RCC 7860 (cell line): ENCODE measurements at regions not wholly inside any gene's neighbourhood (a gene's known extent, or its start where the extent isn't known, plus 50 kb on each side); places are given as distances from the start of the nearest gene placed in this dataset.

Experiments used
- DNase-seq: peaks from one replicate; pipeline ENCODE4 v3.0.0-alpha.2; 2015; ENCODE audit warnings: low spot score
- FAIRE-seq: peaks from 2 replicates; lab custom pipeline; 2012; peaks lifted over from hg19 to GRCh38; lab: Jason Lieb, UNC

DNA sequence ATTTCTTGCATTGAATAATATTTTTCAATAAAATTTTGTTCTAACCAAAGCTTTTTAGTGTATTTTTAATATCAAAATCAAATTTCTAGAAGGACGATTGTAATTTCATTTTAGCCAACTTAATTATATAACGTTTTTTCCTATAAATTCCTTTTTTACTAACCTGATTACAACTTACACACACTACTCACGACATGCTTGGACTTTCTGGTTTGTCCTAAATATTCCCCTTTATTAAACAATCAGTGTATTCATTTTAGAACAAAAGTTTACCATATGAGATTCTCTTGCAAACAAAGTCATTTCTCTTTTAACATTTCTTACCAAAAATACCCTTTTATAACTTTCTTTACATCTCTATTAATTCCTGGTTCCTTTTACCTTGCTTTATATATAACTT lies 173.7 kb downstream of the PWWP3B start:
- FAIRE-seq: peak; percentile 2
- no peak for DNase-seq

DNA sequence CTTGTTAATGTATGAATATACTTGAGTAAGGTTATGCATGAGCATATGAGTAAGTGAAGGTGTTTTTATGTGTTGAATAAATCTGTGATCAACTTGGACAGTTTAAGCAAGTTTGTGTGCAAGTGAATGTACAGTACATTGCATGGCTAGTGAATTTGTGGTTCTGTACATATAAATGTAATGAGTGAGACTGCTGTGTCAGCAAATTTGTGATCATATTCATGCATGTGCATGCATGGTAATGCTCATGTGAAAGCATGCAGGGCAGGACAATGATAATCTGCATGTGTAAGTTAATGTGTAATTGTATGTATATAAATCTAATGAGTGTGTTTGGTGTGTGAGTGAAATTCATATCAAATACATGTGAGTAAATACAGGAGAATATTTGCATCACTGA lies 188.5 kb downstream of the PWWP3B start:
- no peak for FAIRE-seq
- DNase-seq: no peak

DNA sequence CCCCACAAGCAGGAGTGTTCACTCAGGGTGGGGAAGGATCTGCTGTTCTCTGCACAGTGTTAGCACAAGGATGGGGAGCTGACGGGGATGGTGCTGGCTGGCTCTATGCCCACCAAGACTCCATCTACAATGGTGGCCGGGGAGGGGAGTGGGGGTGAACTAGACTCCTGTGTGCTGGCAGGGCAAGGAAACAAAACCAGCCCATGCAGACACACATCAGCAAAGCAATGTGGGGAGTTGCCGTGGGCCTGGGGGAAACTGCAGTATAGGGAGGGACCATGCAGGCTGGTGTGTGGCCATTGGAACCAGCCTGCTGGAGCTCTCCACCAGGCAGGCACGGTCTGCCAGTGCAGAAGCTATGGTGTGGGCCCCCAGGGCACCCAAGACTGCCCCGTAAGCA lies 195.1 kb downstream of the PWWP3B start:
- FAIRE-seq: no peak

DNA sequence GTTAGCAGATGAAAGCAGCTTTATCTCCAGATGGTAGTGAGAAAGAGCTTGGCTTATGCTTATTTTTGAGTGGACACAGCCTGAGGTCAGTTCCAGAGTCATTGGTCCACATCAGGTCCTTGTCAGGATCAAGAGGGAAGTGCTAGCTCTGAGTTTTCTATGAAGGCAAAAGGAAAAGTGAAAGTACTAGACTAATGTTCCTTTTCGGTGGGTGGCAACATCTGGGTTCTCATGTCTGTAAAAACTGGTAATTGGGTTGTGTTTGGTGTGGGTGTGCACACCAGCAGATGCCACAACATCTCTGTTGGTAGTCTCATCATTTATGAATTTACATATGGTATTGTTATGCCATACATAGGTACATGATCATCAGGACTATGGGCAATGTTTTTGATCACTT lies 210.5 kb downstream of the PWWP3B start:
- FAIRE-seq: no peak
- DNase-seq: no peak

More for the DNA sequence above, 195.1 kb downstream of the PWWP3B start:
- no peak for DNase-seq

DNA sequence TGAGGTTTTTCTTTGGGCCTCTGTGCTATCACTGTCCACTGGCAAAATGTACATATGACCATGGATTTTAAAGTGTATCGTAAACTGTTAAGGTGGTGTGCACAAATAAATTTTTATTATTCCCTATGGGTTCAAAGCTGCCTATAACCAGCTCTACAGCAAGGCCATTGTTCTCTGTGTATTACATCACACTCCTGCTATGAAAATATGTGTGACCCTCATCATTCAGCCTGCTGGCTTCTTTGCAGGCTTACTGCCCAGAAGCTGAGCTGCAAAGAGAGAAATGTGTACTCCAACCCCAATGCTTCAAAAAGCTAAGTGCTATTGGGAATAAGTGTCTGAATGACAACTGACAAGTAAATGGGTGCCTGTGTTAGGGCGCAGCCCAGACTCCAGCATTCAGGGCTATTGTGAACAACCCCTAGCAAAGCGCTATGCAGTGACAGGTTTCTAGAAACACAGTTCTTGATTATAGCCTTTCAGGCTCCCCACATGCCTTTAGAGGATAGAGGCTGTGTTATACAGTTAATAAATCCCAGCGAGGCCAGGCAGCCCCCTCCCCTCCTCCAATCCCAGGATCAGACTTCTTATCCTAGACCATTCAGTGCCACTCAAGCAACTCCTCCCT lies 220.4 kb upstream of the RADX start:
- FAIRE-seq: no peak
- DNase-seq: no peak

DNA sequence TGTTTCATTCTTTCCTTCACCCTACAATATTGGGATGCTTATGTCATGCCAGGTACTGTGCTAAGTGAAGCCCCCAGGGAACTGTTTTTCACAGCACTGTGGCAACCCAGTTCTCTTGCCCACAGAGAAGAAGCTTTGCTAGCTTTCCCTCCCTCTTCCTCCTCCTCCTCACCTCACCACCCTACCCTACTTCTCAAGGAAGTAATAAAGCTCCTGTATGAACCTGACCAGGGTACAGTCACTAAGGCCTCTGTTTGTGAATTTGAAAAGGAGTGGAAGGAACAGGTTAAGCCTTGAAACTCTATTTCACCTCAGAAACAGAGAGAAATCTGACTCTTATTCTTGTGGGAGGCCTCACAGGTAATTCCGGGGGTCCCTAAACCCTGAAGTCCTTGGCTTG lies 219.4 kb upstream of the RADX start:
- no peak for FAIRE-seq

DNA sequence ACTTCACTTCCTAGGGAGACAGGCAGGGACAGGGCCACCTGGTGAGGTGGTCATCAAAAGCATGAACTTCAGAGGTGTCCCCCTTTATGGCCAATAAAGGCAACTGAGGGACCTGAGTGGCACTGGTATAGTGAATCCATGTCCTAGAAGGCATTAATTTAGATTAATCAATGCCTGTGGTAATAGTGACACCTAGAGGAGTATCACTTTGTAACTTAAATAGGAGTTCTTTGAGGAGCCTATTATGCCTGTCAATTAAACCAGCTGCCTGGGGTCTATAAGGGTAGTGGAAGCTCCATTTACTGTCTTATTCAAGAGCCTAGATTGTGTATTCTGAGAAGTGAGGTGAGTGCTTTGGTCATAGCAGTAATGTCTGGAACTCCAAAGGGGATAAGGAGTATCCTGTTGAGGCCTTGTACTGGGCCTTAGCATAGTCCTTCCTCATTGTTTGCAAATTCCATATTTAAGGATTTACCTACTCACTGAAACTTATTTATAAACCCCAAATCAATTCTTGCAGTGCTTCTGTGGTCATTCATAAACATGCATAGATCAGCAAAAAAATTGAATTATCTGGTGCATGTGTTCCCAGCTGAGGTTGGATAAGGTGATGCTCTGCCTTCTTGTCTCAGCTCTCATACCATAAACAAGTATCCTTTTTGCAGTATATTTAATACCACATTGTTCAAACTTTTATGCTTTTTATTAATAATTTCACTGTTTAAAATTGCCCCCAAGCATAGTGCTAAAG lies 213.8 kb upstream of the RADX start:
- DNase-seq: no peak
- no peak for FAIRE-seq

More for the DNA sequence above, 219.4 kb upstream of the RADX start:
- no peak for DNase-seq

DNA sequence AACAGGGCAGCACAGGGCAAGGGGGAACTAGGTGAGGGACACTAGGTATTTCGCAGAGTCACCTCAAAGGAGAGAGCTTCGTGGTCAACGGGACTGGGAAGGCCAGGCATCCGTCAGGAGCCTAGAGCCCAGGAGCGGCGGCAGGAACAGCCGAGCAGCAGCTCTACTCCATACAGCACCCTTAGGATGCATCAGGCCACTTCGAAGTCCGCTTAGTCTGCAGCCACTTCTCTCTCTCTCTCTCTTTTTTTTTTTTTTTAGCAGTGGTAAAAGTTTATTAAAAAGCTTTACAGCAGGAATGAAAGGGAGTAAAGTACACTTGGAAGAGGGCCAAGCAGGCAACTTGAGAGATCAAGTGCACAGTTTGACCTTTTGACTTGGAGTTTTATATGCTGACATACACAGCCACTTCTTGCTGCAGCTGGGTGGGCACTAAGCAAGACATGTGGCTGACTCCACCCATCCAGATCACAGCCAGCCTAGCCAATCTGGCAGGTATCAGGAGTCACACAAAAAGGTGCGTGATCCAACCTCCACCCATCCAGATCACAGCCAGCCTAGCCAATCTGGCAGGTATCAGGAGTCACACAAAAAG lies 209.7 kb upstream of the RADX start:
- DNase-seq (no peak), FAIRE-seq (no peak)

DNA sequence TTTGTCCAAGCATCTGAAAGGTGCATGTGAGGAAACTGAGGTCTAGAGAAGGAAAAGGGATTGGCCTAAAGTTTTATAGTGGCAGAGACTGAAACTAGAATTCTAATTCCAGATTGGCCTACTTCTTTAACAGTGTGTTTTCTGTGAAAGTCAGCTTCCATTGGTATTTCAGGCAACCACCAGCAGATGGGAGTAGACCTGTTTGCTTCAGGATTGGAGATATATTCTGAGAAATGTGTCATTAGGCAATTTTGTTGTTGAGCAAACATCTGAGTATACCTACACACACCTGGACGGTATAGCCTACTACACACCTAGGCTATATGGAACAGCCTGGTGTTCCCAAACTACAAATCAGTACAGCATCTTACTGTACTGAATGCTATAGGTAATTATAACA lies 207.3 kb upstream of the RADX start:
- no peak for DNase-seq
- no peak for FAIRE-seq

DNA sequence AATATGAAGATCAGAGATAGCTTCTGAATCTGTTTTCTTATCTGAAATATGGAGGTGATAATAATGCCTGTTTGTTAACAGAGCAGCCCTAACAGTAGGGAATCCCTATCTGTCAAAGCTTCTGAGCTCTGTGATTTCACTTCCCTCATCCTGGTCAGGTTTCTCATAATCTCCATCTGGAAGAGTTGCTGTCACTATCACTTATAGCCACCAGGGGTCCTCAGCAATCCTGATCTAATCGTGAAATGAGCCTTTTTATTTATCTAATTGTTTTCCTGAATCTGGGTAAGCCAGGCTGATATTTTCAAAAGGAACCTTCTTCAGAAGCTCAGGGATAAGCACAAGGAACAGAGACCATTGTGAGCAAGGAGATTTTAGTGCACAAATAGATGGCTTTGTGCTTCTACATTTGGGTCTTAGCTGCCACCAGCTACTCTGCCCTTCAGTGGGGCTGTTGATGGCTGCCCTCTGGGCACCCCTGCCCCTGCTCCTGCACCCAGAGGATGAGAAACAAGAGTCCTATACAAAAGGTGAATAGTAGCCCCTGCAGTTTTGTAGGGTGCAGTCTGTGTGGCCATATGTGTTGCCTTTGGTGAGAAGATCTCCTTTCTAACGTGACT lies 196.4 kb upstream of the RADX start:
- no peak for DNase-seq
- FAIRE-seq: peak; percentile 46

DNA sequence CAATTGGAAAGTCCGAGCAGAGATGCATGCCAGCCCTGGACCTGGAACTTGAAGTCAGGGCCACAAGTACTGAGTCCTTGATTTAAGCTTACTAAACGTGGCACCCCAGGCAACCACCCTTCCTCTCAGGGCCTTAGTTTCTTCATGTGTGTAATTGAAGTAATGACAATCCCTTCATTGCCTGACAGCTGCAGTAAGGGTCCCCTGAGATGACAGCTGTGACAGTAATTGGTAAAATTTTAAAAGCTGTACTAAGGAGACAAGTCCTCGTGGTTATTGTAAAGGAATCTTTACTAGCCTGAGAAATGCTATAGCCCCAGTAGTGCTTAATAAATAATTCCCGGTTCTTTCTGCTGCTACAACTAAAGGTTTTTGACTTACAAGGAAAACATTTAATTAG lies 175.1 kb upstream of the RADX start:
- FAIRE-seq (no peak), DNase-seq (no peak)

DNA sequence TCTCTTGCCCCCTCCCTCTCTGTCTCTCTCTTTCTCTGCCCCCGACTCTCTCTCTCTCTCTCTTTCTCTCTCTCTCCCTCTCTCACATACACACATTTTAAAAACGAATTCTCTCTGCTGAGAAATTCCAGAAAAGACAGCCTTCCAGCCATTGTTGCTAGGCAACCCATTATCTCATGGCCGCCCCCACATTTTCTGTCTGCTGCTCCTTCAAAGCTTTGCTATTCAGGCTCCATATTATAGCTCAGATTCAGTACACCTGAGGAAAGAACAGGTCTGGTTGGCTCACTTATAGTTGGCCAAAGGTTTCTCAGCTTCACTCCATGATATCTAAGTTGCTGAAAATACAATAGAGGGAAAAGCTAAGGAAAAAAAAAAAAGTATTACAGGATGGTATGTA lies 174.4 kb upstream of the RADX start:
- DNase-seq (no peak), FAIRE-seq (no peak)

DNA sequence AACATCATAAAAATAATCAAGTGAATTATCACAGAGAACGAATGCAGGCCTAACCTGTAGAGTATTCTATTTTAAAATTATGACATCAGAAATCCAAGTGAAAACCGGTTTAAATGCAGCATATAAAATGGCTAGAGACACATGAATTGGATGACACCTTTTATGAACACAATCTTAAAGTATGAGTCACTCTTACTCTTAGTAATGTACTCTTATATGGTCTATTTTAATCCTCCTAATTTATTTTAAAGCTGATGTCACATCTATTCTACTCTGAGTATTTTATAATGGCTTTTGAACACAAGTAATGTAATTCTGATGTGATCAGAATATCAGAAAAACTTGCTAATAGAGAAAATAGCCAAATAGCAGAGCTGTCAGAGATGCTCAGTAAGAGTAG lies 161.4 kb upstream of the RADX start:
- no peak for DNase-seq
- FAIRE-seq: no peak

DNA sequence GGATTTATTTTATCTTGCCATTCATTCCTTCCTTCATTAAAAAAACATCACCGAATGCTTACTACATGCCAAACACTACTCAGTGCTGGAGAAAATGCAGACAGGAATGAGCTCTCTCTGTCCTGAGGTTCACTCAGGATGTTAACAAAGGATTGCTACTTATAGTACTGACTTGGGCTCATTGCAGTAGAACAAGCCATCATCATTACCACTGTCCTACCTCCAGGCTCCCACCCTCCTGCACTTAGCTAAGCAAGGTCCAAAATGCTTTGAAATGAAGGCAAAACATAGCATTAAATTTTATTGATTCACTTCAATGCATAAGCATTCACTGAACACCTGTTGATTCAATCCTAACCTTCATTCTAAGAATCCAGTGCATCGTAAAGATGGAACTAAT lies 159.8 kb upstream of the RADX start:
- FAIRE-seq: no peak
- no peak for DNase-seq

DNA sequence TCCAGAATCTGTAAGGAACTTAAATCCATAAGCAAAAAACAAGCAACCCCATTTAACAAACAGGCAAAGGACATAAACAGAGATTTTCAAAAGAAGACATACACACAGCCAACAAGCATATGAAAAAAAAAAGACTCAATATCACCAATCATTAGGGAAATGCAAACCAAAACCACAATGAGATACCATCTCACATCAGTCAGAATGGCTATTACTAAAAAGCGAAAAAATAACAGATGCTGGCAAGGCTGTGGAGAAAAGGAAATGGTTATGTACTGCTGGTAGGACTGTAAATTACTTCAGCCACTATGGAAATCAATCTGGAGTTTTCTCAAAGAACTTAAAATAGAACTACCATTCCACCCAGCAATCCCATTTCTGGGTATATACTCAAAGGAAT lies 156.8 kb upstream of the RADX start:
- no peak for FAIRE-seq
- DNase-seq: no peak

DNA sequence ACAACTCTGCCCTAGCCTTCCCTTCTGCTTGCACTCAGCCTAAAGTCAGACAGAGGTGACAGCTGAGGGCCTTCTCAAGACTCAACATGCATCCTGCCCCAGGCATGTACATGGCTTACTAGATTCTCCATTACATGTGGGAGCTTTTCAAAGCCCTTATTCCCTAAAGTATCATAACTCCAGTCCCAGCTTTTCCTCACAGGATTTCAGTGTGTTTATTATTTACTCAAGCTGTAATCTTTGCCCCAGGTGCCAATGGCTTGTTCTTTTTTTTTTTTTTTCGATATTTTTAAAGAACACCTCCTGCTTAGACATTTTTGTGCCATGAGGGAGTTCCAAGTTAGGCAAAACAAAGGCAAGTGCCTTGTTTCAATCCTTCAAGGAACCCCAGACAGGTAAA lies 154.0 kb upstream of the RADX start:
- no peak for FAIRE-seq

DNA sequence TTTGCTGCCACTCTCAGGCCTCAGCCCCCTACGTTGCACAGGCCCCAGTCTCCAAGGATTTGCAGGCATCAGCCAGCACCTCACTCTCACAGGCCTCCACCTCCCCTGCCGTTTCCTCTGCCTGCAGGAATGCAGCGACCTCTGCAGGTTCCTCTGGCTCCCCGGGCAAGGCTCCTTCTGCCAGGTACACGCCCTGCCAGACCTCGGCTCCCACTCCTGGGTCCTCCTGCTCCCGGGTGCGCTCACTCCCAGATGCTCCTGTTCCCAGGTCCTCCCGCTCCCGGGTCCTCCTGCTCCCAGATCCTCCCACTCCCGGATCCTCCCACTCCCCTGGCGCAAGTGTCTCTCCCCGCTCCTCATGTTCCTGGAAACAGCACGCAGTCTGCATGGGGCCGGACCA lies 144.4 kb upstream of the RADX start:
- no peak for FAIRE-seq
- DNase-seq: no peak

More for the DNA sequence above, 154.0 kb upstream of the RADX start:
- no peak for DNase-seq

DNA sequence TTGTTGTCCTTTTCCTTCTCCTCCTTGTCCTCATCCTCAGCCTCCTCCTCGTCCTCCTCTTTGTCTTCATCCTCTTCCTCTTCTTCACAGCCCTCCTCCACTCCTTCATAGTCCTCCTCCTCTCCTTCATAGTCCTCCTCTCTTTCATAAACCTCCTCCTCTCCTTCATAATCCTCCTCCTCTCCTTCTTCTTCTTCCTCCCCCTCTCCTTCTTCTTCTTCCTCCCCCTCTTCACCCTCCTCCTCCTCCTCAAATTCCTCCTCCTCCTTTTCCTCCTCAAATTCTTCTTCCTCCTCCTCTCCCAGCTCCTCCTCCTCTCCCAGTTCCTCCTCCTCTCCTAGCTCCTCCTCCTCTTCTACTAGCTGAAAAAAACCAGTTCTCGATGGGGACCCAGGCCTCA lies 143.8 kb upstream of the RADX start:
- FAIRE-seq: no peak
- DNase-seq: no peak

DNA sequence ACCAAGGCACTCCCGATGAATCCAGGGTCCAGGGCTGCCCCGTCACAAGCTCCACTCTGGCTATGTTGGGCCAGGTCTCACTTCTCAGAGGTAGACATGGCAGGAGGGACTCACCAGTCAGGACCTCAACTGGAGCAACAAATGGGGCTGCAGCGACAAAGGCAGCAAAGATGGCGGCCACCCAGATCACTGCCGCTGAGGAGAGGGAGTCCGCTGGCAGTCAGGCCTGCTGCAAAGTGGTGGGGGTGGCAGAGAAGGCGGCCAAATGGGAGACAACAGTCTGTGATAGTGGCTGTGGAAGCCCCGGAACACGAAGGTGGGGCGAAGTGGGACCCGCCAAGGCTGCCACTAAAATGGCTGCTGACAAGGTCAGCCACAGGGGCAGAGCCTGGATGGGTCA lies 143.3 kb upstream of the RADX start:
- no peak for DNase-seq
- FAIRE-seq: no peak

DNA sequence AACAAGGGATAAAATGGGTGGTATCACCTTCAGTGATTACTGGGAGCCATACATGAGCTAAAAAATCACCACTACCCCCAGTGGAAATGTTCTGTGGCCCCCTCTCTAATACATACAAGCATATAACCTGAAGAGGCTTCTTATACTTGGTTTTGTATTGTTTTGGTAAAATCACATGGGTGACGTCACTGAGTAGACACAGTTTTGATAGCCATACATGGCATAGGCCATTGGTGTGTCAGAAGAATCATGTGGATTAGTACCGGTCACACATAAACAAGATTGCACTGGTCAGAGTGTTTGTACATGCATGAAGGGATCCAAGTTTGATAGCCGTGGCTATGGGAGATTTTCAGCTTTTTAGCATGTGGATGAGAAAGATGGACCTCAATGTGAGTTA lies 131.9 kb upstream of the RADX start:
- FAIRE-seq: no peak
- DNase-seq: no peak

DNA sequence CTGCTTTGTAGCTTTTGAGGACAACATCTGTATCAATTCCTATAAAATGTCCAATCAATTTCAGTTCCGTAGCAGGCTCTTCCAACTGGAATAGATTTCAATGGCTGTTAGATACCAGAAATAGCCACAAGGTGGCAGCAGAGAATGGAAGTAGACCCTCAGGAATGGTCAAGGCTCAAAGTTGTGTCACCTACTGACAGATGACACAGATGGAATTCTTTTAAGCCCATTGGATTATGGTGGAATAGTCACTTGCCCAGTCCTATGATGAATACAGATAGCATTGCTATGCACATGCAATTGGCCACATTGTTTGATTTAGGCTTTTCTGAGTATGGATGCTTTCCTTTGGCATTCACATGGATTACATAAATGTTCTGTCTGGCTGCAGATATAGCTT lies 130.4 kb upstream of the RADX start:
- DNase-seq: peak; percentile 37
- FAIRE-seq: peak; percentile 74

DNA sequence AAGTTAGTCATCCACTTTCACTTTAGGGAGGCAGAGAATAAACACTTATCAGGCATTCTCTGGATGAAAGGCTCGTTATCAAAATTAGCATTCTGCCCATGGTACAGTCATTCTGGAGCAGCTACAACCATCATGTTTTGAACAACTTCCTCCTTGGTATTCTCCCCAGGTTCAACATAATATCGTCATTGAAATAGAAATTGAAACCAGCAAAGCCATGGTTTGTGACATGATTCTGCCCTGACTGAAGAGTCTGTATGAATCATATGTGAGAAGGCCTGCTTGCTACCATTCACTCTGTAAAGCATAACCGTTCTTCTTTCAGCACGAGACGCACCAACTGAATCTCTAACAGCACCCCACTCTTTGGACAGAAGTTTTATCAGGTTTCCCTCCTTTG lies 127.5 kb upstream of the RADX start:
- no peak for FAIRE-seq

More for the DNA sequence above, 127.5 kb upstream of the RADX start:
- DNase-seq: no peak
